Gastrocnemius medialis (tissue), 4 donors: ENCODE measurements at regions not wholly inside any gene's neighbourhood (a gene's known extent, or its start where the extent isn't known, plus 50 kb on each side); places are given as distances from the start of the nearest gene placed in this dataset.

Experiments
- POLR2A ChIP-seq, 2 donors: fragments of 450-650 bp; IDR thresholded peaks; one replicate each; pipeline ENCODE4 v1.6.1; 2017; ENCODE audit warnings: antibody characterized with exemption in 2 of 2, mild to moderate bottlenecking in 2 of 2, moderate library complexity in 2 of 2
- TF ChIP-seq, protein P1 (sequence below), 5 experiments: fragments of 450-650 bp in 3 of 5; fragments of 200-600 bp in 2 of 5; sonication (generic) in 2 of 5; IDR thresholded peaks in 4 of 5; conservative IDR thresholded peaks in 1 of 5; 1 replicate in 4 of 5; 2 replicates in 1 of 5; pipeline ENCODE4 v1.5.1; 2016 to 2019; ENCODE audit warnings: antibody characterized with exemption in 5 of 5, mild to moderate bottlenecking in 3 of 5, moderate library complexity in 3 of 5

DNA sequence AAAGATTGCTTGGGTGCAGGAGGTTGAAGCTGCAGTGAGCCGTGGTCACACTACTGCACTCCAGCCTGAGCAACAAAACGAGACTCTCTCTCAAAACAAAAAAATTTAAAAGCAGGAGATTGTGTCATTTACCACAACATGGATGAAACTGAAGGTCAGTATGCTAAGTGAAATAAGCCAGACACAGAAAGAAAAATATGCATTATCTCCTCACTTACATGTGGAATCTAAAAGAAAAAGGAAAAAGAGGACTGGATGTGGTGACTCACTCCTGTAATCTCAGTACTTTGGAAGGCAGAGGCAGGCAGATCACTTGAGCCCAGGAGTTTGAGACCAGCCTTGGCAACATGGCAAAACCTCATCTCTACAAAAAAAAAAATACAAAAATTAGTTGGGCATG is 146.8 kb upstream of the DAPK1 start:
- TF ChIP-seq, protein P1, sequence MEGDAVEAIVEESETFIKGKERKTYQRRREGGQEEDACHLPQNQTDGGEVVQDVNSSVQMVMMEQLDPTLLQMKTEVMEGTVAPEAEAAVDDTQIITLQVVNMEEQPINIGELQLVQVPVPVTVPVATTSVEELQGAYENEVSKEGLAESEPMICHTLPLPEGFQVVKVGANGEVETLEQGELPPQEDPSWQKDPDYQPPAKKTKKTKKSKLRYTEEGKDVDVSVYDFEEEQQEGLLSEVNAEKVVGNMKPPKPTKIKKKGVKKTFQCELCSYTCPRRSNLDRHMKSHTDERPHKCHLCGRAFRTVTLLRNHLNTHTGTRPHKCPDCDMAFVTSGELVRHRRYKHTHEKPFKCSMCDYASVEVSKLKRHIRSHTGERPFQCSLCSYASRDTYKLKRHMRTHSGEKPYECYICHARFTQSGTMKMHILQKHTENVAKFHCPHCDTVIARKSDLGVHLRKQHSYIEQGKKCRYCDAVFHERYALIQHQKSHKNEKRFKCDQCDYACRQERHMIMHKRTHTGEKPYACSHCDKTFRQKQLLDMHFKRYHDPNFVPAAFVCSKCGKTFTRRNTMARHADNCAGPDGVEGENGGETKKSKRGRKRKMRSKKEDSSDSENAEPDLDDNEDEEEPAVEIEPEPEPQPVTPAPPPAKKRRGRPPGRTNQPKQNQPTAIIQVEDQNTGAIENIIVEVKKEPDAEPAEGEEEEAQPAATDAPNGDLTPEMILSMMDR (IDR thresholded peaks at IDR 0.05 in 4 of 5, conservative IDR thresholded peaks at IDR 0.05 in 1 of 5) = no peak
- TF ChIP-seq POLR2A (IDR thresholded peaks at IDR 0.05) = no peak
